ENCODE measurements at regions not wholly inside any gene's neighbourhood (a gene's known extent, or its start where the extent isn't known, plus 50 kb on each side); places are given as distances from the start of the nearest gene placed in this dataset.

DNA sequence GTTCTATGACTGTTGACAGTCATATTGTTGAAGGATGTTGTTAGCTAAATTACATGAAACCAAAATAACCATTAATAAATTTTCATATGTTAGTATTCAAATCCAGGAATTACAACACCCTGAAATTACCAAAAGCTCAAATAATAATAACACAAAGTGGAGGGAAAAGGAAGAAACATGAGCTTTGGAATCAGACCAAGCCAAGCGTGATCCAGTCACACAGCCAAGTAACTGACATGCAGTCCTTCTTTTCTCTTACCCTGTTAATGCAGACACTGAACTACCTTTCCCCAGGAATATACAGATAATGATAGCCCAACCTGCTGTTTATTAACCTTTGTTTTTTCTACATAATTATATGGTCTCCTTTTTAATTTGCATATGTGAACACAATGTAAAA is 130.2 kb downstream of the HS3ST1 start:
- Mint-ChIP-seq H3K4me1 (ENCODE audit: low read depth) (no peaks in the 10 kb centered on the region), H3K27ac (no peak overlapping the region), H3K27me3 (no peaks in the 10 kb centered on the region), H3K4me3 (no peak overlapping the region), H3K9me3 (no peaks in the 10 kb centered on the region), H3K36me3 (ENCODE audit: low read depth) (no peaks in the 10 kb centered on the region)
- intact Hi-C loops (cut with micrococcal nuclease) = no loop called here

DNA sequence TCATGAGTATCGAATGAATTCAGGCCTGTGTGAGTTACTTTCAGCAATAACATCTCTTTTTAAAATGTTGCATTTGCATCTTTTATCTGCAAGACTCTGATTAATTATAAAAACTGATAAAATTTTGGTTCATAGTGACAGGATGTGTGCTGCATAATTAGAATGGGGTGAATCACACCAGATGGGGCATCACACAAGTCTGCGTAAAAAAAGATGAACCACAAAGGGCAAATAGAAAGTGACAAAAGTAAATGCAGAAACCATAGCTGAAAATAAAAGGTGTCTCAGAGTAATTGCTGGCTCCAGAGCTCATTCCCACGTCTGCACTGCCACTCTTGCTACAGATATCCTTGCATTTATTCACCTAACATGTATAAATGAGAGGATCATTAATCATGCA is 131.1 kb downstream of the HS3ST1 start:
- intact Hi-C loops (cut with micrococcal nuclease) = no loop called here
- Mint-ChIP-seq H3K4me1 (ENCODE audit: low read depth) (no peaks in the 10 kb centered on the region), H3K9me3 (no peaks in the 10 kb centered on the region), H3K27me3 (no peaks in the 10 kb centered on the region), H3K4me3 (no peak overlapping the region), H3K36me3 (ENCODE audit: low read depth) (no peaks in the 10 kb centered on the region), H3K27ac (no peak overlapping the region)

DNA sequence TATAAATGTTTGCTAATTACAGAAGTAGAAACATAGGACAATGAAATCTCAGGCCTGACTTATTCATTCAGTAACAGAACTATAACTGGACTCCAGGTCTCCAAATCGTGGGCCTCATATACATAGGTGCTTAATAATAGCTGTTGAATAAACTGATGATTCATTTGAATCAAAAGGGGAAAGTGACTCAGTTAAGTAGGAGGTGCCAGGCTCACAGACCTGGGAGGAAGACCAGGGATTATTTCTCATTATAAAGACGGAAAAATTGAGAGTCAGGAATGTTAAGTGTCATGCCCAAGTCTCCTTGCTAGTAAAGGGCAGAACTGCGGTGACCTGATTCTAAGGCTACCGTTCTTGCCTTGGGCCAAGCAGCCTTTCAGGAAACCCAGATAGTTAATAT is 131.5 kb downstream of the HS3ST1 start:
- H3K27ac Mint-ChIP-seq = no peak overlapping the region
- H3K4me3 Mint-ChIP-seq = no peak overlapping the region
- no peaks in the 10 kb centered on the region for H3K27me3 Mint-ChIP-seq
- intact Hi-C loops (cut with micrococcal nuclease) = no loop called here
- H3K4me1 Mint-ChIP-seq (ENCODE audit: low read depth) = no peaks in the 10 kb centered on the region
- H3K36me3 Mint-ChIP-seq (ENCODE audit: low read depth) = no peaks in the 10 kb centered on the region
- no peaks in the 10 kb centered on the region for H3K9me3 Mint-ChIP-seq

DNA sequence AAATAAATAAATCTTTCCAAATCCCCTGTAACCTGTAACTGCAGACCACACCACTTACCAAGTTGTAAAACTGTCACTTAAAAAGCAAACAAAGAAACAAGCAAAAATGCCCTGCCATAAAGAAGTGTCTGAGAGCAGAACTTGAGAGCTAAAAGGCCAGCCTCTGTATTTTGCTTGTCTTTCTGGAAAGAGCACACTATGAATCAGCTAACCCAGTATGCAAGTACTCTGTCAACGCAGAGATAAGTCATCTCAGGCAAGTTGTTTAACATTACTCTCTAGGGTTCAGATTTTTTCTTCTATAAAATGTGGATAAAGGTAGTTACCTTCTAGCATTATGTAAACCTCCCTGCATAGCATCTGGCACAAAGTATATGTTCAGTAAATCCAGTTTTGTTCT is 134.8 kb downstream of the HS3ST1 start:
- intact Hi-C loops (cut with micrococcal nuclease) = no loop called here
- H3K27me3 Mint-ChIP-seq = no peaks in the 10 kb centered on the region
- H3K4me3 Mint-ChIP-seq = no peak overlapping the region
- H3K36me3 Mint-ChIP-seq (ENCODE audit: low read depth) = no peaks in the 10 kb centered on the region
- H3K4me1 Mint-ChIP-seq (ENCODE audit: low read depth) = no peaks in the 10 kb centered on the region
- H3K9me3 Mint-ChIP-seq = no peaks in the 10 kb centered on the region
- H3K27ac Mint-ChIP-seq = no peak overlapping the region

DNA sequence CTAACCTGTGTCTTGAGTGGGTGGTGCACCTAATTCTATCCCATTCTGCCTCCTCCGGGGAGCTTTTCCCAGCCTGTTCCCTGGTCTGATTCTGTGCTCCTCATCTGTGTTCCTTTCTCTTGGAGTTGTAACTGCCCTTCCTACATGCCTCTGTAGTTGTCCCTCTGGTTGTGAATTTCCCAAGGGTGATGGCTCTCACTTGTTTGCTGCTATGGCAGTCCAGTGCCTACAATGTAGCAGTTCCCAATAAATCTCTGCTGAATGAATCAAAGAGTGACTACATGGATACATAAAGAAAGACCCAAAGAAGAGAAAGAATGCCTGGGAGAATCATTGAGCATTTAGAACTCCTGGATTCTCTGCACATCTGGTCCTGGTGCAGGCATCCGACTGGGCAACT is 141.6 kb downstream of the HS3ST1 start:
- Mint-ChIP-seq H3K27me3 (no peaks in the 10 kb centered on the region), H3K4me3 (no peak overlapping the region), H3K4me1 (ENCODE audit: low read depth) (peaks cover 14% of the 10 kb centered on the region), H3K36me3 (ENCODE audit: low read depth) (no peaks in the 10 kb centered on the region), H3K9me3 (peaks cover 24% of the 10 kb centered on the region), H3K27ac (no peak overlapping the region)
- intact Hi-C loops (cut with micrococcal nuclease) = no loop called here

DNA sequence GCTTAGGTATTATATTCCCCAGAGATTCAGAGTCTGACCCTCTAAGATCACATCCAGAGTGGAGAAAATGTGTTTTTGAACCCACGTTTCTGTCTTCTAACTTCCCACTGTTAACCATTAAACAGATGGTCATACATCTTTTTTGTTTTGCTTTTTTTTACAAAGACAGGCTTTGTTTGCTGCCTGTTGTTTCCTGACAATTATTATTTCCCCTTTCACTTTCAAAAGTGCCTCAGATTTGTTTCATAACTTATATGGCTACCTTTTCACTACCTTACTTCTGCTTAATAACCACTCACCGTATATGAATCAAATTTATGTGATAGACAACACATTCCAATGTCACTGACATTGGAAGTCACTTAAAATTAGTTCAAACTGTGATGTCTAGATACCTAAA is 142.2 kb downstream of the HS3ST1 start:
- intact Hi-C loops (cut with micrococcal nuclease) = no loop called here
- Mint-ChIP-seq H3K27ac (no peak overlapping the region), H3K4me3 (no peak overlapping the region), H3K27me3 (no peaks in the 10 kb centered on the region), H3K4me1 (ENCODE audit: low read depth) (peaks cover 14% of the 10 kb centered on the region), H3K9me3 (peaks cover 24% of the 10 kb centered on the region), H3K36me3 (ENCODE audit: low read depth) (no peaks in the 10 kb centered on the region)

DNA sequence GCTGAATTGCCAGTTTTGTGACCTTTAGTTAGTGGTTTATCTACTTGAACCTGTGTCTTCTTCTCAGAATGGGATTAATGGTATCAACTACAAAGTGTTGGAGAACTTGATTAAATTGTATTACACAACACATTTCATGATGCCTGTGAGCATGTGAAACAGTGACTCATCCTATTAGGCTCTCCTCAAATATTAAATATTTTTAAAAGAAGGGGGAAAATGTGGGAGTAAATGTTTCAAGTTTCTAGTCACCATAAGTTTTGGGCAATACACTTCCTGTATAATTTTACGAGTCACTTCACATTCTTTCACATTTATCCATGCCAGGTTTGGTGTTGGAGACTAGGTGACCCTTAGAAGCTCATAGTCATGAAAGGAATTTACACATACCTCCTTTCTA is 147.0 kb downstream of the HS3ST1 start:
- no peaks in the 10 kb centered on the region for H3K27me3 Mint-ChIP-seq
- H3K9me3 Mint-ChIP-seq = peaks cover 24% of the 10 kb centered on the region
- H3K4me3 Mint-ChIP-seq = no peak overlapping the region
- no peaks in the 10 kb centered on the region for H3K36me3 Mint-ChIP-seq (ENCODE audit: low read depth)
- H3K4me1 Mint-ChIP-seq (ENCODE audit: low read depth) = peaks cover 9% of the 10 kb centered on the region
- H3K27ac Mint-ChIP-seq = no peak overlapping the region
- intact Hi-C loops (cut with micrococcal nuclease) = no loop called here

DNA sequence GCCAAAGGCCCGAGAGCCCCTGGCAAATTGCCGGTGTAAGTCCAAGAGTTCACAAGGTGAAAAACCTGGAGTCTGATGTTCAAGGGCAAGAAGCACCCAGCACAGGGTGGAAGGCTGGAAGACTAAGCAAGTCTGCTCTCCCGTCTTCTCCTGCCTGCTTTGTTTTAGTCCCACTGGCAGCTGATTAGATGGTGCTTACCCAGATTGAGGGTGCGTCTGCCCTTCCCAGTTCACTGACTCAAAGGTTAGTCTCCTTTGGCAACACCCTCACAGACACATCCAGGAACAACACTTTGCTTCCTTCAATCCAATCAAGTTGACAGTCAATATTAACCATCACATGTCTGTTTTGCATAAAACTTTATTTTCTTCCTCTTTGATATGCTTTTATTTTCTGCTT is 157.4 kb downstream of the HS3ST1 start:
- no peak overlapping the region for H3K27ac Mint-ChIP-seq
- no peaks in the 10 kb centered on the region for H3K36me3 Mint-ChIP-seq (ENCODE audit: low read depth)
- H3K27me3 Mint-ChIP-seq = no peaks in the 10 kb centered on the region
- H3K4me3 Mint-ChIP-seq = no peak overlapping the region
- intact Hi-C loops (cut with micrococcal nuclease) = no loop called here
- H3K9me3 Mint-ChIP-seq = peaks cover 12% of the 10 kb centered on the region
- no peaks in the 10 kb centered on the region for H3K4me1 Mint-ChIP-seq (ENCODE audit: low read depth)

DNA sequence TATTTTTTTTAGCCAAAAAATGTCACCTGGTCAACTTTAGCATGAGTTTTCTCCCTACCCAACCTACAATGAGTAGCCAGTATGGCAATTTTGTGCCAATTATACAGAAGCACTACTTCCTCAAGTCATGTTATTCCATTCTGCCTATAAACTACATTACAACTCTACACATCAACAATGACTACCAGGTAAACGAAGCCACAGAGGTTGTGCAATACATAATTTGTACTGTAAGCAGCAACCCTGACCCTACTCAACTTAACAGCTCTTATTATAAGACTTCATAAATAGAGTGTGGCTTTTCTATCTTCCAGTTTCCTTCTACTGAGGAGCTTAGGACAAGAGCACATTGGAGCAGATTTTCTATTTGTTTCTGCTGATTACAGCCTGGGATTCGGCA is 160.5 kb downstream of the HS3ST1 start:
- Mint-ChIP-seq H3K9me3 (peaks cover 12% of the 10 kb centered on the region), H3K27me3 (no peaks in the 10 kb centered on the region), H3K27ac (no peak overlapping the region), H3K4me1 (ENCODE audit: low read depth) (no peaks in the 10 kb centered on the region), H3K4me3 (no peak overlapping the region), H3K36me3 (ENCODE audit: low read depth) (no peaks in the 10 kb centered on the region)
- intact Hi-C loops (cut with micrococcal nuclease) = no loop called here

DNA sequence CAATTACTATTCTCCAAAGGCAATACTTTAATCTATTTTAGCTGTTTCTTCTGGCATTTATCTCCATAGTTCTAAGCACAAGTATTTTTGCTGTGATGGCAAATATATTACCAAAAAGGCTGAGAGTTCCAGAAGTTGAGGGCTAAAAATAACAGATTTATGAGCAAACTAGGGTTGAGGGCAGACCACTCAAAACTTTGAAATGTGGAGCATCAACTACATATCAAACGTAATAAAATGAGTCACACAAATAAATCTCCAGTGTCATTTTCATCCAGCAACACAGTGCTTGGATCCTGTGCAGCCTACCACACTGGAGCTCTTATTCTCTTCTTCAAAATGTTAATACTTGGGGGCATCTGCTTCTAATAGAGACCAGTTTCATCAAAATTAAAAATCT is 163.9 kb downstream of the HS3ST1 start:
- Mint-ChIP-seq H3K4me1 (ENCODE audit: low read depth) (no peaks in the 10 kb centered on the region), H3K4me3 (no peak overlapping the region)
- intact Hi-C loops (cut with micrococcal nuclease) = no loop called here

DNA sequence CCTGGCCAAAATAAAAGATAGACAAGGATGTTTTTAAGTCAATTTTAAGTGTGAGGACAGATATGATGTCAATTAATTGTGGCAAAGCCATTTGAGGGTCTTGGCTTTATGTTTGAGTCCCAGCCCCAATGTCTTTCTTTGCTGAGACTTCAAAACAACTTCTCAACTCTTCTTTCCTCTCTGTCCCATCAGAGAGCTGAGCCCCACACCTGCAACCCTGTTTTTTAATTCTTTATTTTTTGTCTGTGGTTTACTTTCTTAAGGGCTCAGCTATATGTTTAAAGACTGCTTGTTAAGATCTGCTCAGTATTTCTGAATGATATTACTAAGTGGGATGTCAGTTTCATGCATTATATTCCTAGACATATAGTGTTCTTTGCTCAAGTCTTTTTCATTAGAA is 164.3 kb downstream of the HS3ST1 start:
- no peaks in the 10 kb centered on the region for H3K27me3 Mint-ChIP-seq
- H3K9me3 Mint-ChIP-seq = peaks cover 12% of the 10 kb centered on the region
- intact Hi-C loops (cut with micrococcal nuclease) = no loop called here
- H3K4me1 Mint-ChIP-seq (ENCODE audit: low read depth) = no peaks in the 10 kb centered on the region
- H3K27ac Mint-ChIP-seq = no peak overlapping the region
- no peaks in the 10 kb centered on the region for H3K36me3 Mint-ChIP-seq (ENCODE audit: low read depth)
- H3K4me3 Mint-ChIP-seq = no peak overlapping the region

More for the DNA sequence above, 163.9 kb downstream of the HS3ST1 start:
- Mint-ChIP-seq H3K27me3 (no peaks in the 10 kb centered on the region), H3K27ac (no peak overlapping the region), H3K9me3 (peaks cover 12% of the 10 kb centered on the region), H3K36me3 (ENCODE audit: low read depth) (no peaks in the 10 kb centered on the region)

DNA sequence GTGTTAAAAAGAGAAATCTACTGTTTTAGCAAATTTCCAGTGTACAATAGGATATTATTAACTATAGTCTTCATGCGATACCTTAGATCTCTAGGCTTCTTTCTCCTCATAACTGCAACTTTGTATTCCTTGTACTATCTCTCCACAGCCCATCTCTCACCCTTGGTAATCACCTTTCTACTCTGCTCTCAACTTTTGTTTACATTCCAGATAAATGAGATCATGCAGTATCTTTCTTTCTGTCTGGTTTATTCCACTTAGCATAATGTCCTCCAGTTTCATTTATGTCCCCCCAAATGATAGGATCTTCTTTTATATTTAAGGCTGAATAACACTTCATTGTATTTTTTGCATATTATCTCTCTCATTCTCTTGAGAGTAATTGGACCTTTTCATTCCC is 165.5 kb downstream of the HS3ST1 start:
- no peak overlapping the region for H3K27ac Mint-ChIP-seq
- H3K36me3 Mint-ChIP-seq (ENCODE audit: low read depth) = no peaks in the 10 kb centered on the region

DNA sequence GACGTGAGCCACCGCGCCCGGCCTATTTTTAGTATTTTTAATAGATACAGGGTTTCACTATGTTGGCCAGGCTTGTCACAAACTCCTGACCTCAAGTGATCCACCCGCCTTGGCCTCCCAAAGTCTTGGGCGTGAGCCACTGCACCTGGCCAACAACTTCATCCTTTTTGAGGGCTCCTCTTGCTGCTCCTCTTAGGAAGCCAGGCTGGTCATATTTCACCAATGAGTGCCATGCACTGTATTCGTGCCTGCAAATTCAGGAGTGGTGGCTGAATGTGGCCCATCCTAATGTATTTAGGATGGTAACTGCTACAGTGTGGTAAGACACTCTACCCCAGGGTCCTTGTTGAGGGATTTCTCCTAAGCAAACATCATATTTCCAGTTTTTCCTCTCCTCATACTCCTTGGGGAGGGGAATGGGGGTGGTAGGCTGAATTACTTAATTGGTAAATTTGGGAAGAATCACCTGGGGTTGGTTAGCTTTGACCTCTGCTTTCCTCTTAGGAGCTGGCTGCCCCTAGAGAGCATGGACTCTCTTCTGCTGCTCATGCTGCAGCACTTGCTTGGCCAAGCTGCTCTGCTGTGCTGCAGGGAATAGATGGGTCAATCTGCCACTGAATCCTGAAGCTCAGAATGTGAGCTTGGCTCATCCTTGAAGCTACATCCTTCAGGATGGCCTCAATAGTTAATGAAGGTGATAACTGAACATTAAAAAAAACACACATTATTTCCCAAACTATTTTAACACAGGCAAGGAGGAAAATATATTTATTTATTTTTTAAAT is 167.4 kb downstream of the HS3ST1 start:
- intact Hi-C loops (cut with micrococcal nuclease) = no loop called here
- Mint-ChIP-seq H3K4me3 (no peak overlapping the region), H3K9me3 (no peaks in the 10 kb centered on the region), H3K27ac (no peak overlapping the region), H3K36me3 (ENCODE audit: low read depth) (no peaks in the 10 kb centered on the region), H3K4me1 (ENCODE audit: low read depth) (no peaks in the 10 kb centered on the region), H3K27me3 (no peaks in the 10 kb centered on the region)

More for the DNA sequence above, 165.5 kb downstream of the HS3ST1 start:
- Mint-ChIP-seq H3K27me3 (no peaks in the 10 kb centered on the region), H3K9me3 (peaks cover 12% of the 10 kb centered on the region), H3K4me3 (no peak overlapping the region), H3K4me1 (ENCODE audit: low read depth) (no peaks in the 10 kb centered on the region)
- intact Hi-C loops (cut with micrococcal nuclease) = no loop called here

DNA sequence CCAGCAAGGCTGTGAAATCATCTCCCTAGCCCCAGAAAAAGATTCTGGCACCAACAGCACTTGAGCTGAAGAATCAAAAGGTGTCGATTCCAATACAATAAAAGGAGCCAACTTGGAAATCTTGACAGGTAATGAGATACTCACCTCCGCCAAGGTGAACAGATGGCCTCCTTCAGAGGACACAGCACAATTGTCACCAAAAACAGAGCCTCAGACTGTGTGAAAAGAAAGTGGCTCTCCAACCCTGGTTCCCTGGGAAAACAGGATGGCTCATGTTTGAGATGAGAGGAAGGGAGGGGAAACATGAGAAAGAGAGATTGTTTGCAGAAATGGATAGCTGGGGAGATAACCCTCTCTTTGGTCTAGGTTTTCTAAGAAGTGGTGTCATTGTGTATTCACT is 168.9 kb downstream of the HS3ST1 start:
- H3K27ac Mint-ChIP-seq = no peak overlapping the region
- intact Hi-C loops (cut with micrococcal nuclease) = no loop called here

DNA sequence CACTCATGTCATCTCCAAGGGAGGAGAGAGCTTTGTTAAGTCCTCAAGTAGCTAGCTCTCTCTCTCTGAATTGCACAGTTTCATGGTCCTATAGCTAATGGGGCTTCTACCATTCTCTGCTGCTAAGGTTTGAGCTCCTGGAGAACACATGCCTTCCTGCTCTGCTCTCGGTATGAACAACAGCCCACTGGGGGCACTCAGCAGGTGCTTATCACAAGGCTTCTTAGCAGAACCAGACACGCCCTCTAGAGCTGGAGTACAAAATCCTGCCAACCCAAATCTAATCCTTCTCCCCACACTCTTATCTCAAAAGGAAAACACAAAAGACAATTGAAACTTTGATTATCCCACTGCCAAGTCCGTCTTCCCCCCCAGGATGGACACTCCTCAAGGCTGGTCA is 176.5 kb downstream of the HS3ST1 start:
- Mint-ChIP-seq H3K4me1 (ENCODE audit: low read depth) (no peaks in the 10 kb centered on the region), H3K4me3 (no peak overlapping the region), H3K27ac (no peak overlapping the region), H3K9me3 (peaks cover 9% of the 10 kb centered on the region), H3K36me3 (ENCODE audit: low read depth) (no peaks in the 10 kb centered on the region), H3K27me3 (no peaks in the 10 kb centered on the region)
- intact Hi-C loops (cut with micrococcal nuclease) = no loop called here

More for the DNA sequence above, 168.9 kb downstream of the HS3ST1 start:
- no peaks in the 10 kb centered on the region for H3K27me3 Mint-ChIP-seq
- H3K9me3 Mint-ChIP-seq = no peaks in the 10 kb centered on the region
- no peak overlapping the region for H3K4me3 Mint-ChIP-seq
- no peaks in the 10 kb centered on the region for H3K4me1 Mint-ChIP-seq (ENCODE audit: low read depth)
- H3K36me3 Mint-ChIP-seq (ENCODE audit: low read depth) = no peaks in the 10 kb centered on the region
